Dermis microvascular lymphatic vessel endothelial cell (primary cell): ENCODE measurements at regions not wholly inside any gene's neighbourhood (a gene's known extent, or its start where the extent isn't known, plus 50 kb on each side); places are given as distances from the start of the nearest gene placed in this dataset.

Experiments
- DNase-seq, 2 donors: peaks; one replicate each; pipeline versions ENCODE4 v3.0.0 to v3.0.0-alpha.2; 2010; ENCODE audit warnings: low read depth in 2 of 2

DNA sequence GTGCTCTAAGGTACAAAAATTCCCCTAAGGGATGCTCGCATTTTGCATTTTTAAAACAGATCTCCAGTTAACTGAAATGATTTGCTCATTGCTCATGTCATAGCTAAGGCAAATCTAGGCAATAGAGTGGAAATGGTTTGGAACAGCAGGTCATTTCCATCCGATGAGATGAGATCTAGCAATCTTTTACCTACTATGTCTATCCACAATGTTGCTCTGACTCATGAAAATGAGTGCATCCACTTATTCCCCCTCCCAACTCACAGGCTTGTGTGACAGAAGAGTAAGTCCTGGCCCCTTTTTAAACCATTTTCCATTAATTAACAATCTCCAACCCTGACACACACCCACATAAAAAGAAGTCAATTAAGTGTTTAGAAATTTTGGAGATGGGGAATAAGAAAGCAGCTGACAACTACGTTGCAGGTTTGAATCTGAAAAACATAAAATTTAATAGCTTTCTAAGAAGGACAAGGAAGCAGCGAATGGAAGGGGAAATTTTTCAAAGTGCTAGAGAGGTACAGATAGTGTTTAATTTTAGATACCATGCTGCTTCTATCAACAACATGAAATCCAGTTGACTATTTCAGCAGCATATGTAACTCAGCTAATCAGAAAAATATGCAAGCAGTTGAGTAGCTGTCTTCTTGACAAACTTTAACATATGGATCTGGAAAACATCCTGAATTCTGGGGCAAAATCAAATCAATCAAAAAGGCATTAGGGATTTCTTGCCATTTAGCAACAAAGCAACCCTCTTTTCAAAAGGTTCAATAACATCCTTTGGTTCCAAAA lies 112.0 kb downstream of the TMCO5A start:
- DNase-seq = no peak

GRCh38 chr15:38048001-38048455 lies 113.6 kb downstream of the TMCO5A start:
- DNase-seq = no peak

DNA sequence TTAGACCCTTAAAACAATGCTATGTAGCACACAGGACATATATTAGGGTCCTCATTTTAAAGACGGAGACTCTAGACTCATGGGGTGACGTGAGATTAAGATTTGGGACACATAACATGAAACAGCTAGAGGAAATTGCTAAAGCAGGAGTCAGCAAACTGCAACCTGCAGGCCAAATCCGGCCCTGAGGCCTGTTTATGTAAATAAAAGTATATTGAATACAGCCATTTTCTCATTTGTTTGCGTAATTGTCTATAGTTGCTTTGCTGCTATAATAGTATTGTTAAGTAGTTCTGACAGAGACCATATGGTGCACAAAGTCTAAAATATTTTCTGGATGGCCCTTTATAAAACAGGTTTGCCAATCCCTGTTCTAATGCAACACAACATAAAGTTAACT lies 115.5 kb downstream of the TMCO5A start:
- DNase-seq = peak in 1 of 2 donors; percentile 32

DNA sequence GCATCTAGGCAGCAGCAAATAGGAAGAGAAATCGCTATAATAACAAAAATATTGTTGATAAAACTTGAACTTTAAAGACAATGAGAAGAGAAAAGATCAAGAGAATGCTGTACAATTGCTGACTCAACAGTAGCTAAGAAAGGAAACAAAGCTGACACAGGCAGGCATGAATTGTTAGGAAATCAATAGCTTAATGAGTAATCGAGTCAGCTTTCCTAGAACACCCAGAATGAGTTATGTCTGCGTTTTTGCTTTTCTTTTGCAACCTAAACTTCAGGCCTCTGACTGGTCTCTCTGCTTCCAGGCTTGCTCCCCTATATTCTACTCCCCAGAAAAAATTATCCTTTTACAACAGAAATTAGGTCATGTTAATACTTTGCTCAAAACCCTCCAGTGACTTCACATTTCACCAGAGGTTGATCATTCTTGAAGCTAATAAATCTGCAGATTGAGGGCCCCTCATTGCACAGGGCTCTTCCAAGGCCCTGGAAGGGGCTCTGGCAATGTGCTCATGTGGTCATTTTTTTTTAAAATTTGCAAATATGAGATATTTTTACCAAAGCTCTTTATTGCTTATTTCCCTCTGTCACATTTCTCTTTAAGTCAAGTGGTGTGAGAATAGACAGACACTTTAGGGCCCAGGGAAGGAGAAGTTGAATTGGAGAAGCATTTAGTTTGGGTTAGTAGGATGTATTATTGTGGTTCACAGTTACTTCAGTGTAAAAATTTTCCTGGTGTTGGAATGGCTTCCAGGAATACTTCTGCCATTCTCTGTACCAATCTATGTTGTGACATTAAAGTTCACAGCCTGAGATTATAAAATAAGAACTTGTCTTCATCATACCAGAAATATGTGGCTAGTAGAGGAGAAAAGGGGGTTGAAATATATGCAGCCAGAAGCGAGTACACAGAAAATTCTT lies 116.3 kb downstream of the TMCO5A start:
- DNase-seq = peak in 1 of 2 donors; percentile 82

- DNase-seq = no peak
Observed at GRCh38 chr15:38053205-38053604, 118.8 kb downstream of the TMCO5A start.

- no peak for DNase-seq
Observed at GRCh38 chr15:38053776-38054175, 119.3 kb downstream of the TMCO5A start.

DNA sequence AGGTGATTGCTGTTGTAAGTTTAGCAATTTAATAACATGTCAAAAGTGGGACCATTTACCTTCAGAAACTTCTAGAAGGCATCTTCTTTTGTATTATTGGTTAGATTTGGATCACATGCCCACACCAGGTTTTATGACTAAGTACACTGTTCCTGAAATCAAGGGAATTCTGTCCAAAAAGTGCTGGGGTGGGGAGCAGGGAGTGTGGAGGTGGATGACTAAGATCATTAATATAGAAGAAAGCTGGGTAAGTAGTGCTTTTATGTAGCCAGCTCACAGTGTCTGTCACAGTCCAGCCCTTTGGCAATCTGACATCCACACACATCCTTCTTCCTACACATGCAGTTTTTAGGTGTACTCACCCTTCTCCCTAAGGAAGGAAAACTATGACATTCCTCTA lies 120.0 kb downstream of the TMCO5A start:
- DNase-seq = no peak

DNA sequence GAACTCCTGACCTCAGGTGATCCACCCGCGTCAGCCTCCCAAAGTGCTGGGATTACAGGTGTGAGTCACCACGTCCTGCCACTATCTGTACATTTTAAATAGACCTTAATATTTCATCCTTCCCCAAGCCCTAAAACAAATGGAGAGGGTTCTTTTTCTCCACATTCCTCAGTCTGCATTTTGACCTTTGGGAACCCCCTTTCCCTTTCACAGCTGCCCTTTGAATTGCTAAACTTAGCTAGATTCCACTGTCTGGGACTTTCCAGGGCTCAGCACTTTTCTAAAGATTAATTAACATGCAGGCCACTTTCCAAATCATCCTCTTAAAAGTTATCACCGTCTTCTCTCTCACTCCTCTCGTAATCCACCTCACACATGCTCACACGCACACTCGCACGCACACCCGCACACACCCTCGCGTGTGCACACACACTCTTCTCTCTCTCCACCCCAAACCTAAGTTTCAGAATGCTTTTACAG lies 124.2 kb downstream of the TMCO5A start:
- DNase-seq = peak in 1 of 2 donors; percentile 38

- DNase-seq = no peak
Observed at GRCh38 chr15:38059665-38060064, 125.2 kb downstream of the TMCO5A start.

DNA sequence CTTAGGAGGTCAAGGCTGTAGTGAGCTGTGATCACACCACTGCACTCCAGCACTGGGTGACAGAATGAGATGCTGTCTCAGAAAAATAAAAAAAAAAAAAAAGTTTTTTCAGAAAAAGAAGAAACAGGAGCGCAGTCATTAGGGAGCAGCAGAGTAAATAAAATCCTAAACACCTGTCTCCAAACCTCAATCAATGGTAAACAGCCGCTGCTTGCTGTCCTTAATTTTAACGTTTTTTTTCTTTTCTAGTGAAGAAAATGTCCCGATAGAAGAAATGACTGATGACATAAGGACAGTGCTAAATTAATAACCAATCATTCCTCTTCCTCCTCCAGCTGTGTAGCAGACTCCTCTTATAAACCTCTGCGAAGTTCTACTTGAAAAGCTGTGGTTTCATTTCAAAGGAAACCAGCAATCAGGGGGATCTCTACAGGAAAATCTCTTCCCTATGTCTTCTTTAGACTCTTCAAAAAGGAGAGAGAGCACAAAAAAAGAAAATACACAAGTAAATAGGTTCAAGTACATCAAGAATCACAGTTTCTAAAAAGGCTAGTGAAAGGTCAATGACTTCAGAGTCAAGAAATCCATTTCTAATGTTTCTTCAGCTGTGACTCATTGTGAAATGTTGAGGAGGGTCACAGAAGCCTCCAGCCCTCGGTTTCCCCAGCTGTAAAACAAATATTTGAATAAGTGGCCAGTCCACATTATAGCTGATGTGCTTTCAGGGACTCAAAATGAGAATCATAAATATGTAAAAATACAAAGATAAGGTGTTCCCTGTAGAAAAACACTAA lies 127.6 kb downstream of the TMCO5A start:
- DNase-seq = no peak

DNA sequence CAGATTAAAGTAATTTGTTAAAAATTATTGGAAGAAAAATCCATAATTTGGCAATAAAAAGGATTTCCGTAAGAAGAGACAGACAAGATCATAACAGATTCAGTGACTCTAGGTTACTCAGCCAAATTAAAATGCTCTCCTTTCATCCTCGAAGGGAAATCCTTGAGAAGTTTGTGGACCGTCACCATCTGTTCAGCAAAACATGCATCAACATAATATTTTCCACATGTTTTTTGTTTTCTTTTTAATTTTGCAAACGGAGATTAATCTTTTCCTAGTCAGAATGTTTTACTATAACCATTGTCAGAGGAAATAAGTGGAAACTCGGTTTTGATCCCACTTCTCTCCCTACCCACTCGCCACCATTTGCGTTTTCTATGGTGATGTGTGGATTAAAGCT lies 128.3 kb downstream of the TMCO5A start:
- DNase-seq = no peak

DNA sequence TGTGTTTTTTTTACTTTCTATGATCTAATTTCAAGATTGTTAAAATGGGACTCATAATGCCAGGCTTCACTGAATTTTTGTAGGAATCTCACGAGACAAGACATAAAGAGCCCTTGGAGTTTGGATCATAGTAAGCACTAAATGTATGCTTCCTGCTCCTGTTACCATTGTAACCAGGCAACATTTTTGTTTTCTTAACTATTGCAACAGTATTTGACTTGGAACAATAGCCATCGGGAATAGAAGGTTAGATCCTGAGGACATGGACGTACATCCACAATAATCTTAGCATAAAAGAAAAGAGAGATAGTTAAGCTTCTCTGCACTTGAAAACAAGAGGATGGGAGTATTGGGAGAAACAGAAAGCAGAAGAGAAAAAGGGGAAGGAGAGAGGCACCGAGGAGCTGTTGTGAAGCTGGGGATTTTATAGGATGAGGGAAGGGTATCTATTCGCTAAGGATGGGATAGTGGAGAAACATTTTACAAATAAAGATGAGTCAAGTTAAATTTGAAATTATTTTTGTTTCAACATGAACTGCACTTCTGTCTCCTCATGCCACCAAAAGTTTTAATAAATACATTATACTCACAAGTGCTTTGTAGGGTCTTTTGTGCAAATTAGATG lies 131.4 kb downstream of the TMCO5A start:
- peak; percentile 5 to 36 for DNase-seq

DNA sequence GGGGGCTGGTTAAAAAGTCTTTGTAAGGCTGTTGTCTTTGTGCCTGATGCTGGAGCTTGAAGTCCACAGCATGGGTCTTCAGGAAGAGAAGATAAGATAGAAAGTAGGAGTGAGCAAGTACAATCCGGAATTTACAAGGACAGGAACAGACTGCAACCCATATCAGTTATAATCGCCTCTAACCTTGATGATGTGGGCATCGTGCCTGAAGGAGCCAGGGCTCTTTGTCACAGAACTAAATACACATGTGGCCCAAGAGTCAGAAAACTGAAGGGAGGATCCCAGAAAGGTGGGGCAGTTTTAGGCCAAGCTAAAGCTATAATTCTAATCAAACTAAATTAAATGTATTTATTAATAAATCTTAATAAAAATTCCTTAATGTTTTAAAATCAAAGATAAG lies 132.2 kb downstream of the TMCO5A start:
- DNase-seq = no peak

DNA sequence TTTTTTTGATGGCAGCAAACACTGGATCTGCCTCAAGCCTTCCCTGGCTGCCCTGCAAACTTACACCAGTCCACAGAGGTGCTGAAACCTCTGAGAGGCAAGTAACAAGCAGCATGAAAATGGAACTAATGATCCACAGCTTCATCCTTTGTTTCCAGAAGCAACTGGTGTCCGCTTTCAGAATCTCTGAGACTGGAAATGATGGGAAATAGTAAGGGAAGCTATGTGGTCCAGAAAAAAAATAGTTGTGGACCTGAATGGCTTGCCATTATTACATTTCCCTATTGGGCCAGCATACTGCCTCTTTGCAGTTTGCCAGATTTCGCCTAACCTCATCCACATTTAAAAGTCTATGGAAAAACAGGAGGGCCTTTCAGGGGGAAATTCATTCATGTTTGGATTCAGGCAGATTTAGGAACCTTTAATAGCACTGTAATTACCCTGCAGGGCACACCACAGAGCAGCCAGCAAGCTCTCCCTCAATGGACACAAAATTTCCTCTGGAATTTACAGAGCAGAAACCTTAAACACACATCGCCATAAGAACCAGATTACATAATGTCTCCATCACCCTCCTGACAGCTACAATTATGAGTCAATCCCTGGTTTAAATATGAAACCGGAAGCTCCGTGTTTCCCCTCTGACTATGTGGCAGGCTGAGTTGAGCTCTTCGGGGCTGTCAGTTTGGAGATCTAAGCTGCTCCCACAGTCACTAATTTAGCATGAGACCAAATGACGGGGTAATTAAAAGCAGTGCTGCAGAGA lies 134.4 kb downstream of the TMCO5A start:
- DNase-seq = peak; percentile 61 to 90

DNA sequence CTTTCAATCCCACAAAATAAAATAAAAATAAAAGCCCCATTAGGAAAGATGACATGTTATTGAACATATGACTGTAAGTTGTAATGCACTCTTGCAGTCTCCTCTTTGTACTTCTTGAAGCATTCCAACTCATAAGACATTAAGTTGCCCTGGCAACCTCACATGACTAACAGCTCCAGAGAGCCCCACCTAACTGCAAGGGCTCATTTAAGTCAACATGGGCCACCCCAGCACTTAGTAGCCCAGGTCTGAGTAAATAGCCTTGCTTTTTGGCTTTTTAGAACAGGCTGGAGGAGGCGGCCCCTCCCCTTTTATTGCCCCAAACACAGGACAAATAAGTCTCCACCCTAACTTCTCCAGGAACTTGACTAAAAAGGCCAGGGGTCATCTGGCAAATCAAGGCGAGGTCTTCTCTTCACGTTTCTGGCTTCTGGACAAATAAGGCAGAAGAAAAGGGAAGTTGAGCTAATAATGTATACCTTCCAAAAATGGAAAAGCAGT lies 135.1 kb downstream of the TMCO5A start:
- peak in 1 of 2 donors; percentile 77 for DNase-seq

- no peak for DNase-seq
Observed at GRCh38 chr15:38070778-38071177, 136.3 kb downstream of the TMCO5A start.

- DNase-seq = no peak
Observed at GRCh38 chr15:38071211-38071972, 137.0 kb downstream of the TMCO5A start.

DNA sequence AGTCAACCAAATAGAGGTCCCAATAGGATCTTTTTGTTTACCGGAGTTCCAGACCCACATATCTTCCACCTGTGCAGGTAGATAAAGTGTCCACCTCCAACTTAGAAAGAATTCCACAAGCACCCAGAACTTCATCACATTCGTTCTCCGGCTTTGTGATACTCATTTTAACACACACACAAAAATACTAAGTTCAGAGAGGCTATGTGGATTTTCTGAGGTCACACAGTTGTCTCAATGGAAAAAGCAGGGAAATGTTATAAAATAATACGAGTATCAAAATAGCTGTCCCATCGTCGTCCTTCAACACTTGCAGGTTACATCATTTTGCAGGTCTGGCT lies 137.5 kb downstream of the TMCO5A start:
- peak in 1 of 2 donors; percentile 50 for DNase-seq
